ENCODE measurements at regions not wholly inside any gene's neighbourhood (a gene's known extent, or its start where the extent isn't known, plus 50 kb on each side); places are given as distances from the start of the nearest gene placed in this dataset.

DNA sequence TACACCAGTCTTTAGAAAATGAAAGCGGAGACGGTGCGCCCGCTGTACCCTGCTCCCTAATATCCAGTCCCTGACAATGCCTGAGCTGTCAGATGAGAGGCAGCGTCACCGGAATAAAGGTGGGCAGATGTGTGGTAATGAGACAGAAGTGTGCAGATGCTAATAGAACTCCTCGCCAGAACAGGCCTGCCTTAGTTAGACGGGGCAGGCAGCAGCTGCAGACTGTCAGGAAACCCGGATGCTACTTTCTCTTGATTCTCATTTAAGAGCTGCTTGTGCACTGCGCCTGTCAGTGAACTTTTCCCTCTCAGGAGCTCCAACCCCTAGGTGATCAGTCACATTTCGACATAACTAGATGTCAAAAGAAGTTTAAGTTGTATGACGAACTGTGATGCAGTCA, 221.8 kb upstream of the IRX3 start:
- TF ChIP-seq, protein P1, sequence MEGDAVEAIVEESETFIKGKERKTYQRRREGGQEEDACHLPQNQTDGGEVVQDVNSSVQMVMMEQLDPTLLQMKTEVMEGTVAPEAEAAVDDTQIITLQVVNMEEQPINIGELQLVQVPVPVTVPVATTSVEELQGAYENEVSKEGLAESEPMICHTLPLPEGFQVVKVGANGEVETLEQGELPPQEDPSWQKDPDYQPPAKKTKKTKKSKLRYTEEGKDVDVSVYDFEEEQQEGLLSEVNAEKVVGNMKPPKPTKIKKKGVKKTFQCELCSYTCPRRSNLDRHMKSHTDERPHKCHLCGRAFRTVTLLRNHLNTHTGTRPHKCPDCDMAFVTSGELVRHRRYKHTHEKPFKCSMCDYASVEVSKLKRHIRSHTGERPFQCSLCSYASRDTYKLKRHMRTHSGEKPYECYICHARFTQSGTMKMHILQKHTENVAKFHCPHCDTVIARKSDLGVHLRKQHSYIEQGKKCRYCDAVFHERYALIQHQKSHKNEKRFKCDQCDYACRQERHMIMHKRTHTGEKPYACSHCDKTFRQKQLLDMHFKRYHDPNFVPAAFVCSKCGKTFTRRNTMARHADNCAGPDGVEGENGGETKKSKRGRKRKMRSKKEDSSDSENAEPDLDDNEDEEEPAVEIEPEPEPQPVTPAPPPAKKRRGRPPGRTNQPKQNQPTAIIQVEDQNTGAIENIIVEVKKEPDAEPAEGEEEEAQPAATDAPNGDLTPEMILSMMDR (IDR thresholded peaks at IDR 0.05) = no peak
- ATAC-seq (no peak), DNase-seq (peak in 1 of 4 donors; percentile 56)
- no peaks in the 10 kb centered on the region for H3K9me3 ChIP-seq
- intact Hi-C loops (cut with DNase I) = no loop called here
- H3K27ac ChIP-seq = no peak overlapping the region
- peaks cover 0 to 7% of the 10 kb centered on the region in 2 donors for H3K4me1 ChIP-seq
- no peak overlapping the region for H3K4me3 ChIP-seq
- H3K36me3 ChIP-seq = no peaks in the 10 kb centered on the region
- H3K27me3 ChIP-seq = no peaks in the 10 kb centered on the region

DNA sequence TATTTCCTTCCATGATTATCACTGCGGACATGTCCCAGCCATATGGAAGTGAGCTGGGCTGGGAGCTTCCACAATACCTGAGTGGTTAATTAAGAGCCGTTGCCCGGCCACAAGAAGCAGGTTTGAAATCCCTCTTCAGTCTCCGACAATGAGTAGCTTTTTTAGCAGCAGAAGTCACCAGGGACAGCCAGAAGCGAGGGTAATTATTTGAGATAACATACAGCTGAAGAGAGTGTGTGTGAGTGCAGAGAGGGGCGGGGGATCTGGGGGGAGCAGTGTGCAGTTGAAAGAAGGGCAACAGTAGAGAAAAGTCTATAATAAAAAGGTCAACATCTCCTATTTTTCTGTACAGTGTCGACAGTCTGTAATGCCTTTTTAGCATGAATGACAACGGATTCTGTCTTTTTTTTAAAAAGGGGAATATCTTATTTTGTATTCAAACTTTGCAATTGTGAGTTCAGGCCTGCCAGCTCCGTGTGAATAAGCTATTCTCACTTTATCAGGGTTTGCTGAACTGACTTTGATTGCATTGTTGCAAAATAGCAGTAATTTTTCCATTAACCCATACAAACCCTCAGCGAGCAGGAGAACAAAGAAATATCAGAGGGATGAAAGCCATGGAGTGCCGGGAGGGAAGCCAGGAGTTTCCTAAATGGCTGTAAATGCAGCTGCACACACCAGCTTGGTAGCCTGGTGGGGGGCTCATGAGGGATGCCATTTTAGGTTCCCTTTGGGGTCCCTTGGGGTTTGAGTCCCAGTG, 220.3 kb upstream of the IRX3 start:
- DNase-seq = peak in 2 of 4 donors; percentile 67 to 71
- Histone ChIP-seq H3K36me3 (no peaks in the 10 kb centered on the region), H3K27ac (no peak overlapping the region), H3K4me1 (peaks cover 0 to 7% of the 10 kb centered on the region in 2 donors), H3K27me3 (no peaks in the 10 kb centered on the region), H3K4me3 (no peak overlapping the region), H3K9me3 (no peaks in the 10 kb centered on the region)
- TF ChIP-seq, protein P1 (IDR thresholded peaks at IDR 0.05) = no peak
- ATAC-seq = peak; percentile 59
- intact Hi-C loops (cut with DNase I) = no loop called here

- no peak overlapping the region for H3K4me3 ChIP-seq
- no peaks in the 10 kb centered on the region for H3K36me3 ChIP-seq
- no peak overlapping the region for H3K27ac ChIP-seq
- peak in 1 of 4 donors; percentile 41 for DNase-seq
- H3K9me3 ChIP-seq = no peaks in the 10 kb centered on the region
- H3K27me3 ChIP-seq = no peaks in the 10 kb centered on the region
- intact Hi-C loops (cut with DNase I) = no loop called here
- TF ChIP-seq, protein P1 (IDR thresholded peaks at IDR 0.05) = no peak
- no peak for ATAC-seq
- peaks cover 0 to 7% of the 10 kb centered on the region in 2 donors for H3K4me1 ChIP-seq
These were observed 219.6 kb upstream of the IRX3 start for GRCh38 chr16:54506214-54506580.

DNA sequence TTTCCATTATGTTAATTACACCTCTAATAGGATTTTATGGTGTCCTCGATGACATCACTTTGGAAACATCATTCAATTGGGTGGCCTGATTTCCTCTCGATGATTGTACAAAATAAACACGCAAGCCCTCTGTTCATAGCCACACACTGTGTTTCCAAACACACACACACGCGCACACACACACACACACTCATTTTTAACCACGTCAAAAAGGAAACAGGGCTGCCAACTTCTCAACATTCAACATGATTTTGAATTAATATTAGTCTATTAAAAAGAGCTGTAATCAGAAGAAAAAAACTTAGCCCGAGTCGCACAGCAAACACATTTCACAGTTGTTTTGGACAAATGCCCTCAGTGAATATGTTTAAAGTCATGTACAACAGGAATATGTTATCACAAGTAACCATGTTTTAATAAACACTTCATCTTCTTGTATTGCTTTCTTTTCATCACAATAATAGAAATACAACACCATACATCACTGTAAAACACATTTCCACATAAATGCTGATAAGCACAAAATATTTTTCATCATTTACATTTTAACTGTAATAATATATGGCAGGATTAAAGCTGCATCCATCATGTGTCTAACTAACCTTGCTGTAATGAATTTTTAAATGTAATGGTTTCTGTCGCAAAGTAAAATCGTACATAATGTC, 219.1 kb upstream of the IRX3 start:
- H3K27me3 ChIP-seq = no peaks in the 10 kb centered on the region
- intact Hi-C loops (cut with DNase I) = no loop called here
- TF ChIP-seq, protein P1 (IDR thresholded peaks at IDR 0.05) = no peak
- no peaks in the 10 kb centered on the region for H3K36me3 ChIP-seq
- no peak overlapping the region for H3K4me3 ChIP-seq
- DNase-seq = peak in 2 of 4 donors; percentile 77 to 87
- ATAC-seq = peak; percentile 14
- peaks cover 0 to 7% of the 10 kb centered on the region in 2 donors for H3K4me1 ChIP-seq
- no peak overlapping the region for H3K27ac ChIP-seq
- no peaks in the 10 kb centered on the region for H3K9me3 ChIP-seq

DNA sequence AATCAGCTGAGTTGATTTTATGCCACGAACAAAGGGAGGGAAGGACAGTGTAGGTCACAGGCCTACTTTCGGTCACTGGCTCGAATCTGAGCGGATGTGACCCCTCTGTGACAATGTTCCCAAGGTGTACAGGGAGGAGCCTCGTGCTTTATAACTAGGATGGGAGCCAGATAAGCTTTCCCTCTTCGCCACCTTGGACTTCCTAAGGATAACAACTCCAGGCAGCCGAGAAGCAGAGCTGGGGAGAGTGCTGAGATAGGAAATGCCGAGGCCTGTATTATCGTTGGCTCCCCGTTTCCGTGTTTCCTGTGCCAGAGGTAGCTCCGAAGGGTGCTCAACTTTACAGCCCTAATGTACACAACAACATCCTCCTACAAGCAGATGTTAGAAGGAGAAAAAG, 217.8 kb upstream of the IRX3 start:
- TF ChIP-seq, protein P1 (IDR thresholded peaks at IDR 0.05) = no peak
- Histone ChIP-seq H3K36me3 (no peaks in the 10 kb centered on the region), H3K27me3 (no peaks in the 10 kb centered on the region), H3K4me1 (peaks cover 0 to 7% of the 10 kb centered on the region in 2 donors), H3K9me3 (no peaks in the 10 kb centered on the region), H3K4me3 (no peak overlapping the region), H3K27ac (no peak overlapping the region)
- no peak for DNase-seq
- intact Hi-C loops (cut with DNase I) = no loop called here
- no peak for ATAC-seq

Data from left lung (tissue), 4 donors.